ENCODE measurements at regions not wholly inside any gene's neighbourhood (a gene's known extent, or its start where the extent isn't known, plus 50 kb on each side); places are given as distances from the start of the nearest gene placed in this dataset.

DNA sequence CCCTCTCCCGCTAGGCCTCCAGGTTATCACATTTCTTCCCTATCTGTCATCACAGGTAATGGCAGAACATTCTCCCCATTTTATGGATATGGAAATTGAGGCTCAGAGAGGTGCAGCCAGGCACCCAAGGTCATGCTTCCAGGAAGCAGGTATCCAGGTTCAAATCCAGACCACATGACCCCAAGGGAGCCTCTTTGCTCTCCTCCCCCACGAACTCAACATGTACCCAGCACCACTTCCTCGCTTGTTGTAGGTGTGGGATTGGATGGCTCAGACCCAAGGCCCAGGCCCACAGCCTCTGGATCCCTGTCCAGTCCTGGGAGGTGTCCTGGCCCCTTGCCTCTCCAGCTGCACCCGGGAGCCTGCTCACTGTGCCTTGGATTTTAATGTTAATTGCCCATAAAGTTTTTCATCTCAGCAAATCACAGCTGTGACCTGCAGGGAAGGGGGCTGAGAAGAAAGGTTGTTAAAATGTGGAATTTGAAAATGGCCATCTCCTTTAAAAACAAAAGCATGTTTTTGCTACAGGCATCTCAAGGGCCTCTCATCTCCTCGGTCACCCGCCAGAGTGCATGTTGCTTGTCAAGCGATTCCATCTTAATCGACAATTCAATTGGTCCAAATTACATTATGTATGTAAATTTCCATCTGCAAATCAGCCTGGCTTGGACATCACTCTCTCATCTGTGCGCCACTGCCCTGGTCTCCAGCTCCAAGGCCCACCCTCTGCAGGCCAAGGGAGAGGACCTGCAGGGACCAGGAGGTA, 205.4 kb upstream of the ZMIZ1 start:
- TF ChIP-seq, protein P1, sequence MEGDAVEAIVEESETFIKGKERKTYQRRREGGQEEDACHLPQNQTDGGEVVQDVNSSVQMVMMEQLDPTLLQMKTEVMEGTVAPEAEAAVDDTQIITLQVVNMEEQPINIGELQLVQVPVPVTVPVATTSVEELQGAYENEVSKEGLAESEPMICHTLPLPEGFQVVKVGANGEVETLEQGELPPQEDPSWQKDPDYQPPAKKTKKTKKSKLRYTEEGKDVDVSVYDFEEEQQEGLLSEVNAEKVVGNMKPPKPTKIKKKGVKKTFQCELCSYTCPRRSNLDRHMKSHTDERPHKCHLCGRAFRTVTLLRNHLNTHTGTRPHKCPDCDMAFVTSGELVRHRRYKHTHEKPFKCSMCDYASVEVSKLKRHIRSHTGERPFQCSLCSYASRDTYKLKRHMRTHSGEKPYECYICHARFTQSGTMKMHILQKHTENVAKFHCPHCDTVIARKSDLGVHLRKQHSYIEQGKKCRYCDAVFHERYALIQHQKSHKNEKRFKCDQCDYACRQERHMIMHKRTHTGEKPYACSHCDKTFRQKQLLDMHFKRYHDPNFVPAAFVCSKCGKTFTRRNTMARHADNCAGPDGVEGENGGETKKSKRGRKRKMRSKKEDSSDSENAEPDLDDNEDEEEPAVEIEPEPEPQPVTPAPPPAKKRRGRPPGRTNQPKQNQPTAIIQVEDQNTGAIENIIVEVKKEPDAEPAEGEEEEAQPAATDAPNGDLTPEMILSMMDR (IDR thresholded peaks at IDR 0.05) = no peak
- no peak for TF ChIP-seq POLR2A (IDR thresholded peaks at IDR 0.05)

Measured in right lobe of liver (tissue), 4 donors.